SJSA1 (cell line): ENCODE measurements at regions not wholly inside any gene's neighbourhood (a gene's known extent, or its start where the extent isn't known, plus 50 kb on each side); places are given as distances from the start of the nearest gene placed in this dataset.
A peak's percentile ranks its signal among the peaks of the same experiment; 100 is the strongest.
"Not testable (repeated sequence)": the region's sequence is repeated elsewhere in the genome, so short reads cannot be mapped to it uniquely, and the experiment has no call there.

Experiments
- DNase-seq, 2 experiments: peaks; one replicate each; pipeline ENCODE4 v3.0.0-alpha.2; 2015 to 2020; ENCODE audit warnings: low spot score in 2 of 2, low read depth in 1 of 2
- H3K27ac ChIP-seq: fragments of 250-450 bp; sonication (Bioruptor Pico); 2 replicates; pipeline ENCODE4 v1.5.1; 2020; ENCODE audit warnings: mild to moderate bottlenecking, moderate library complexity
- H3K27me3 ChIP-seq: fragments of 250-450 bp; sonication (Bioruptor Pico); replicated peaks from 2 replicates; pipeline ENCODE4 v1.5.1; 2020; ENCODE audit warnings: mild to moderate bottlenecking, moderate library complexity
- H3K36me3 ChIP-seq: fragments of 250-450 bp; sonication (Bioruptor Pico); 2 replicates; pipeline ENCODE4 v1.5.1; 2020; ENCODE audit warnings: mild to moderate bottlenecking
- H3K4me1 ChIP-seq: fragments of 250-450 bp; sonication (Bioruptor Pico); replicated peaks from 2 replicates; pipeline ENCODE4 v1.6.1; 2021; ENCODE audit warnings: mild to moderate bottlenecking
- H3K4me3 ChIP-seq: fragments of 250-450 bp; sonication (Bioruptor Pico); 2 replicates; pipeline ENCODE4 v1.5.1; 2020; ENCODE audit warnings: mild to moderate bottlenecking
- H3K9me3 ChIP-seq: fragments of 250-450 bp; sonication (Bioruptor Pico); replicated peaks from 2 replicates; pipeline ENCODE4 v1.5.1; 2020; ENCODE audit warnings: mild to moderate bottlenecking

DNA sequence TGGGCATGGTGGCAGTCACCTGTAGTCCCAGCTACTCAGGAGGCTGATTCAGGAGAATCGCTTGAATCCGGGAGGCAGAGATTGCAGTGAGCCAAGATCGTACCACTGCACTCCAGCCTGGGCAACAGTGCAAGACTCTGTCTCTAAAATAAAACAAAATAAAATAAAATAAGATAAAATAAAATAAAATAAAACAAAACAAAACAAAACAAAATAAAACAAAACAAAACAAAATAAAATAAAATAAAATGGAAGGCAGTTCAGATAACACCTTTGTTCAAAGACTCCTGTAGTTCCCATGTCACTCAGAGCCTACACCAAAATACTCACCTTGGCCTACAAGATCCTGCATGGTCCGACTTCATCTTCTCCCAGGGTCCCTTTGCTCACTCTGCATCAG is 61.3 kb downstream of the SYF2 start:
- DNase-seq, H3K36me3 ChIP-seq, H3K4me3 ChIP-seq, H3K27me3 ChIP-seq, H3K27ac ChIP-seq, H3K9me3 ChIP-seq: not testable (repeated sequence)
- peaks cover 21% of the 10 kb centered on the region for H3K4me1 ChIP-seq

DNA sequence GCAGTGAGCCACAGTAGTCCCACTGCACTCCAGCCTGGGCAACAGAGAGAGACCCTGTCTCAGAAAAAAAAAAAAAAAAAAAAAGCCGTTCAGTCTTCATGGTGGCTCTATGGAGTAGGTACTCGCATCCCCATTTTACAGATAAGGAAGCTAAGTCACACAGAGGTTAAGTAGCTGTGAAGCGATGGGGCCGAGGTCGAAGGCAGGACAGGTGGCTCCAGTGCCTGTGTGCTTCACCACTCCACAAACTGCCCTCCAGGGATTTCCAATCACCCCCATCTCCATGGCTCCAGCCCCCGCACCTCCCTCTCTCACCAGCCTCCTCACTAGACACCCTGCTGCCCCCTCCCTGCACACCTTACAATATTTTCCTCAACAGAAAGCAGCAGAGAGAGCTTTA is 61.9 kb downstream of the SYF2 start:
- H3K4me3 ChIP-seq: no peak overlapping the region
- no peaks in the 10 kb centered on the region for H3K27me3 ChIP-seq
- no peaks in the 10 kb centered on the region for H3K36me3 ChIP-seq
- no peak overlapping the region for H3K27ac ChIP-seq
- no peak for DNase-seq
- H3K9me3 ChIP-seq: no peaks in the 10 kb centered on the region
- H3K4me1 ChIP-seq: peaks cover 21% of the 10 kb centered on the region

DNA sequence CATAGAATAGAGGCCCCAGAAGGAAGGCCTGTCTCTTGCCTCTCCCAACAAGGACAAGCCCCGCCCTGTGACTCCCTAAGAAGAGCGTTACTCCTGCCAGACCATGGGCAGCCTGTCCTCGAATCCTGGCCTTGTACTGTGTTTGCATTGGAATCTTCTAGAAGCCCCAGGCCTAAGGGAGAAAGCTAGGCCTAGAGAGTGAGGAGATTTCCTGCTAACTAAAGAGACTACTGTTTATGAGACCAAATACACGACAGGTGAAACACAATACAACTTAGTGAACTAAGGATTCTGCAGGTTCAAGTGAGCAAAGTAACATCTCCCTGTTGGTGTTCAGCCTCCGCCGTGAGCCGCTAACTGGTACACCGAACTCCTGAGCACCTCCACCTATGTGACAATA is 62.7 kb downstream of the SYF2 start:
- H3K4me3 ChIP-seq: no peak overlapping the region
- no peaks in the 10 kb centered on the region for H3K9me3 ChIP-seq
- H3K27me3 ChIP-seq: no peaks in the 10 kb centered on the region; the same call in 1 of the 2 replicates
- H3K36me3 ChIP-seq: no peaks in the 10 kb centered on the region
- H3K4me1 ChIP-seq: peaks cover 21% of the 10 kb centered on the region
- H3K27ac ChIP-seq: no peak overlapping the region
- peak in 1 of 2 experiments; percentile 21 for DNase-seq

DNA sequence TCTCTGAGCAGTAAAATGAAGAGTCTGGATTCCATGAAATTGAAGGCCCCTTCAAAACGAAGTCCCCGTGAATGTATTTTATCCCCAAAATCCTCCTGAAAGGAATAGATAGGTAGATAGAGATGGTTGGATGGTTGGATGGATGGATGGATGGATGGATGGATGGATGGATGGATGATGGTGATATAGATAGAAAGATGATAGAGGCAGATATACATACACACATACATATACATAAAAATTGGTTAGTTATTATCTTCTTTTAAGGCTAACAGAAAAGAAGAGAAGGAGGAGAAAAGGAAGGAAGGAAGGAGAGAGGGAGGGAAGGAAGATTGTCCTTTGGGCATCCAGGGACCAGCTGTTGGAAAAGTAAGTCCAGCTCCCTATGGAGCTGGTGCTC is 63.1 kb downstream of the SYF2 start:
- no peaks in the 10 kb centered on the region for H3K36me3 ChIP-seq
- H3K27me3 ChIP-seq: no peaks in the 10 kb centered on the region; the same call in 1 of the 2 replicates
- peaks cover 21% of the 10 kb centered on the region for H3K4me1 ChIP-seq
- no peak overlapping the region for H3K4me3 ChIP-seq
- no peak for DNase-seq
- no peaks in the 10 kb centered on the region for H3K9me3 ChIP-seq
- no peak overlapping the region for H3K27ac ChIP-seq

DNA sequence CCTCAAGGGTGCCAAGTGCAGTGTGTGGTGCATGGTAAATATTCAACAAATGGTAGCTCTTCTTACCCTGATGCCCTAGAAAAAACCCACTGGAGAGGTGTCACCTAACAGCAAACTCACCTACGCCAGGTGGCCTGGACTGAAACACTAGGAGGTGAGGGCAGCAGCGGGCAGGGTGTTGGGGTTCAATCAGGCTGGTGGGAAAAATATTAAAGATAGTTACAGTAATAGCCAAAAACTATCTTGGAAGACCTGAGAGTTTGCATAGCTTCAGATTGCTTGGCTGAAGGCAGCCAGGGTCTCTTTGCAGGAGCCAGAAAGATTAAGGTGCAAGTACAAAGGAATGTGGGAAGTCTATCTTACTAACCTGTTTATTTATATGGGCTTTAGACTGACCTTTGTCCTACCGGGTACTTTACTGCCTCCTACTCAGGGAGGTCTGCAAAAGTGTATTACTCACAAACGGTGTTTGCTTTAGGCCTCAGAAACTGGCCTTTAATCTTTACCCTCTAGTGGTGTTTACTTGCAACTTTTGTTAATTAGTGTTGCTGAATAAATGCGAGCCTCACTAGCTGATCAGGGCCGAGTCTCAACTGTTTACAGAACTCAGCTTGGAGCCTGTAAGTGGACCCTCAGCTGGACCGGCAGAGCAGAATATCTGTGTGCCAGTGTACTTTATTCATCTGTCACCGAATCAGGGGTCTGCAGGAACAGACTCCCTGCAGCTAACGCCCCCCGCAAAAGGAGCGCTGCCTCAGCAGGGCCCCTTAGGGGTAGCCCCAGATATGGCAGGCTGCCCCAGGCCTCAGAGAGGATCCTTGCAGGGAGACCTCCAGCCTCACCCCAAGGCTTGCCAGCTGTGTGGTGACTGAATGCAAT is 63.9 kb downstream of the SYF2 start:
- no peak overlapping the region for H3K27ac ChIP-seq
- H3K27me3 ChIP-seq: no peaks in the 10 kb centered on the region; the same call in 1 of the 2 replicates
- peak; percentile 15 to 37 for DNase-seq
- no peak overlapping the region for H3K4me3 ChIP-seq
- H3K36me3 ChIP-seq: no peaks in the 10 kb centered on the region
- H3K9me3 ChIP-seq: no peaks in the 10 kb centered on the region
- H3K4me1 ChIP-seq: peaks cover 21% of the 10 kb centered on the region

DNA sequence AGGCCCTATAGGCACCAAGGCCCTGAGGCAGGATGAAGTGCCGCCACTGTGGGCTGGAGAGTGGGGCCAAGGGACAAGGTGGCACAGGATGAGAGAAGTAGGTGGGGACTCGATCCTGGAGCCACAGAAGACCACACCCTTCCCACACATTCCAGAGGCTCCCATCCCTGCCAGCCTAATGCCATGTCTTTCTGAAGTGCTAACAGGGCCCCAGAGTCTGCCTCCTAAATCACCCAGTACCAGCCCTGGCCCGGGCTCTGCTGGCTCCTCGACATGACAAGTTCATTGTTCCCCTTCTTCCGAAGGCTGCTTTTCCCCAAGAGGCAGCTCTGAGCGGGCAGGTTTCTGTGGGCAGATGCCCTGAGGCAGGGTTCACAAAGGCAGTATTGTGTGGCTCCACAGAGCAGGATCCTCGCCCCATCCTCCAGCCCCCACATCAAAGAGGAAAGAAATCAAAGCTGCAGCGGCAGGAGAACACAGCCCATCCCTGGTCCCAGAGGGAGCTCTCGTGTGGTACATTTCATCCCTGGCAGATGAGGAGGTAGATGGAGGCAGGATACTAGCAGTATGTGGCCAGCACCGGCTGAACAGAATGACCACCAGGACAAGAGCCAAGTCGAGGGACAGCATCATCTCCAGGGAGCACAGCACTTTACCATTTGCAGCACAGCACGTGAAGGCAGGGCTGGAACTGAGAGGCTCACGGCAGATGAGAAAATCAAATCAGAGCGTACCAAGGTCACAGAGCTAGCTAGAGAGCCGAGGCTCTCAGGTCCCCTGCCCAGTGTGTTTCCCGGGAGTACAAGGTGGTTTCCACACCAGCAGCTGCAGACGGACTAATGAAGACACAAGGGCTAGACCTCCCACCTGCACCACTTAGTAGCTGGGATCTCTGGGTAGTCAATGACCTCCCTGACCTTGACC is 64.8 kb downstream of the SYF2 start:
- DNase-seq: peak; percentile 44 to 60
- Histone ChIP-seq H3K4me3 (no peak overlapping the region), H3K9me3 (no peaks in the 10 kb centered on the region), H3K36me3 (no peaks in the 10 kb centered on the region), H3K27ac (no peak overlapping the region), H3K27me3 (no peaks in the 10 kb centered on the region; the same call in 1 of the 2 replicates), H3K4me1 (peaks cover 21% of the 10 kb centered on the region)

DNA sequence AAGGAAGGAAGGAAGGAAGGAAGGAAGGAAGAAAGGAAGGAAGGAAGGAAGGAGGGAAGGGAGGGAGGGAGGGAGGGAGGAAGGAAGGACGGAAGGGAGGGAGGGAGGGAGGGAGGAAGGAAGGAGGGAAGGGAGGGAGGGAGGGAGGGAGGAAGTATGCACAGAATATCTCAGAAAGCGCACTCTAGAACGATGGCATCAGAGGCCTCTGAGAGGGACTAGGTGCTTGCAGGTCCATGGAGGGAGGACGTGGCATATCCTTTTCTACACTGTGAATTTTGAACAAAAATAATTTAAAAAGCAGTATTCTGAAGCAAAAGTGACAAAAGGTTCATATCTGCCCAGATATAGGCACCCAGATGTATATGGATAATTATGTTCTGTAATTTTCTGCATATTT is 65.5 kb downstream of the SYF2 start:
- no peak overlapping the region for H3K27ac ChIP-seq
- no peak overlapping the region for H3K4me3 ChIP-seq
- peaks cover 21% of the 10 kb centered on the region for H3K4me1 ChIP-seq
- no peak for DNase-seq
- no peaks in the 10 kb centered on the region for H3K36me3 ChIP-seq
- H3K27me3 ChIP-seq: no peaks in the 10 kb centered on the region; the same call in 1 of the 2 replicates
- H3K9me3 ChIP-seq: no peaks in the 10 kb centered on the region

DNA sequence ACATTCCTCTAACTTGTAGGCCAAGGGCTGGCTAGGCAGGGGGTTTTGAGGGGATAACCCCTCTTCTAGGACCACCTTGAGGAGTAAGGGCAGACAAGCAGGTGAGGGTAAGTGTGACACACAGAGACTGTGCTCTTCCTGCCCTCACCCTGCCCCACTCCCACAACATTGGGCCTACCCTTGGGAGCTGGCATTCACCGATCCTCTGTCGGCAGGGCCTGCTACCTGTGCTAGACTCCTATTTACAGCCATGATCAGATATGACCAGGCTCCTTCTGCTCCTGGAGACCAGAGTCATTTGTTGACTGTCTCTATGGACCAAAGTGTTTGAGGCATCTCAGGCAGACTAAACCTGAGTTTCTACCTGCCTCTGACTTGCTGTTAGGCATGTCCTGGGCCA is 68.3 kb downstream of the SYF2 start:
- DNase-seq: peak in 1 of 2 experiments; percentile 32
- Histone ChIP-seq H3K9me3 (no peaks in the 10 kb centered on the region), H3K4me3 (no peak overlapping the region), H3K27me3 (peaks cover 4% of the 10 kb centered on the region), H3K4me1 (peaks cover 20% of the 10 kb centered on the region), H3K36me3 (no peaks in the 10 kb centered on the region), H3K27ac (no peak overlapping the region)

DNA sequence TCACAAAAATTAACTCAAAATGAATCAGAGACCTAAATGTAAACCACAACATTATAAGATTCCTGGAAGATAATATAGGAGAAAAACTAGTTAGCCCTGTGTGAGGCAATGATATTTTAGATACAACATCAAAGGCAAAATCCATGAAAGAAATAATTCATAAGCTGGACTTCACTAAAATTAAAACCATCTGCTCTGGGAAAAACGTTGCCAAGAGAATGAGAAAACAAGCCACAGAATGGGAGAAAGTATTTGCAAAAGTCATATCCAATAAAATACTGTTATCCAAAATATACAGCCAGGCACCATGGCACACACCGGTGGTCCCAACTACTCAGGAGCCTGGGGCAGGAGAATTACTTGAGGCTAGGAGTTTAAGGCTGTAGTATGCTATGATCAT is 70.3 kb downstream of the SYF2 start:
- H3K27ac ChIP-seq: no peak overlapping the region
- peaks cover under 1% of the 10 kb centered on the region for H3K4me1 ChIP-seq
- peak in 1 of 2 experiments; percentile 10 for DNase-seq
- H3K9me3 ChIP-seq: no peaks in the 10 kb centered on the region
- H3K36me3 ChIP-seq: no peaks in the 10 kb centered on the region
- no peak overlapping the region for H3K4me3 ChIP-seq
- H3K27me3 ChIP-seq: peaks cover 6% of the 10 kb centered on the region

DNA sequence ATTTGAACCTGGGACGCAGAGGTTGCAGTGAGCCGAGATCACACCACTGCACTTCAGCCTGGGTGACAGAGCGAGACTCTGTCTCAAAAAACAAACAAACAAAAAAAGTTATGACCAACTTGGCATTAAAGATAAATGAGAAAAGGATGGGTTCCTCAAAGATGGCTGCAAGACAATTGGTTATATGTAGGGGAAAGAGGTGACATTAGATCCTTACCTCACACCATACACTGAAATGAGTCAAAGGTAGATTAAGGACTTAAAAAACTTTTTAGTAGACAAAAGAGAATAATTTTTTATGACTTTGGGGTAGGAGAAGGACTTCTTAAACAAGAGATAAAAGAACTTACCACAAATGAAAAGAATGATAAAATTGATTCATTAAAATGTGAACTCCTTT is 74.5 kb downstream of the SYF2 start:
- H3K9me3 ChIP-seq: no peaks in the 10 kb centered on the region
- H3K4me3 ChIP-seq: no peak overlapping the region
- H3K36me3 ChIP-seq: no peaks in the 10 kb centered on the region
- no peak for DNase-seq
- H3K27ac ChIP-seq: no peak overlapping the region
- H3K4me1 ChIP-seq: no peaks in the 10 kb centered on the region
- peaks cover 15% of the 10 kb centered on the region for H3K27me3 ChIP-seq

DNA sequence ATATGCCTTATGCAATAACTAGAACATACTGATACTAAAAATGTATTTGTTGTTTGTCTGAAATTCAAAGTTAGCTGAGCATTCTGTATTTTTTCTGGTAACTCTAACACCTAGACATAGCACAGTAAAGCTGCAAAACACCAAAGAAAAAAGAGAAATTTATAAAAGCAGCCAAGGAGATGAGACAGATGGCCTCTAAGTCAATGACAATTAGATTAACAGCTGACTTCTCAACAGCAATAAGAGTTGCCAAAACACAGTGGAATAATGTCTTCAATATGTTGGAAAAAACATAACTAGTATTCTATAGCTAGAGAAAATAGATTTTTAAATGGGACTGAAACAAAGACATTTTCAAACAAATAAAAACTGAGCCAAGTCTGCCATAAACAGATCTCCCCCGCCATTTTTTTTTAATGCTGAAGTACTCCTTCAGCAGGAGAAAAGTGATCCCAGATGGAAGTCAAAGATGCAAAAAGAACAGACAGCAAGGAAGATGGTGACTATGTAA is 81.3 kb downstream of the SYF2 start:
- H3K27me3 ChIP-seq: peaks cover 9% of the 10 kb centered on the region
- no peak overlapping the region for H3K4me3 ChIP-seq
- H3K9me3 ChIP-seq: no peaks in the 10 kb centered on the region; the same call in 1 of the 2 replicates
- DNase-seq: no peak
- H3K36me3 ChIP-seq: no peaks in the 10 kb centered on the region
- no peaks in the 10 kb centered on the region for H3K4me1 ChIP-seq
- no peak overlapping the region for H3K27ac ChIP-seq

DNA sequence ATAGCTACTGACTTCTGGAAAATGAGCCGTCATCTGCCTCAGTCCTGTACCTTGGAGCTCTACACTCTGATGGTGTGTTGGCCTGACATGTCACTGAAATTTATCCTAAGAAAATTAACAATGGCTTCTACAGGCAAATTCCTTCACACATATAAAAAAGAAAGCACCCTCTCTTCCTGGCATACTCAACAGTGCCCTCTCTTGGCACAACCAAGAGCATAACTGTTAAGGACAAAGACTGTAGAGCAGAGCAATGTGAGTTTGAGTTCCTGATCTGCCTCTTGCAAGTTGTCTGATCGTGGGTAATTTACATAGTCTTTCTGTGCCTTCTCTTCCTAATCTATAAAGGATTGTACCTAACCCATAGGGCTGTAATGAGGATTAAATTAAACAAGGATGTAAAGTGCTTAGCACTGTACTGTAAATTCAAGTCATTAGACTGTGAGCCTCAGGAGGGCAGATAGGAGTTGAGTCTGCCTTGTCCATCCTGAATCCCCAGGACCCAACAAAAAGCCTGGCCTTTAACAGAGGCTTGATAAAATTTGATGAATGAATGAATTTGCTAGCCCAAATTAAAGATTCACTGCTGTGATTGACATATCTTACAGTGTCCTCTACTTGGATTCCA is 83.5 kb downstream of the SYF2 start:
- Histone ChIP-seq H3K9me3 (no peaks in the 10 kb centered on the region; the same call in 1 of the 2 replicates), H3K27ac (no peak overlapping the region), H3K36me3 (no peaks in the 10 kb centered on the region), H3K27me3 (peaks cover 7% of the 10 kb centered on the region), H3K4me3 (no peak overlapping the region), H3K4me1 (no peaks in the 10 kb centered on the region)
- peak in 1 of 2 experiments; percentile 20 for DNase-seq

DNA sequence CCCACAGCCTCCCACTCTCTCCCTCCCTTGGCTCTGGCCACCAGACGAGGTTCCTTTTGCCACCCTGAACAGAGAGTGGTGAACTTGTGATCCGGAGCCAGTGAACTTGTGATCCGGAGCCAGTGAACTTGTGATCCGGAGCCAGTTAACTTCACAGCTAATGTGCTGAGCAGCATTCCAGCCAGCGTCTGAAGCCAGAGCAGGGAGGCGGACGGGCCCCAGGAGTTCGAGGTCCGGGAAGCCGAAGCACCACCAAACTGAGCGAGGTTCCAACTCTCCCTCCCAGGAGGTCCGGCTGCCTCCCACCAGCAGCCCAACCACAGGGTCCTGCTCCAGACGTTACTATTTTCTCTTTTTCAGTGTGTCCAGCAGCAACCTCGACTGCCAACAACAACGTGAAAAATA is 85.8 kb downstream of the SYF2 start:
- Histone ChIP-seq H3K27ac (no peak overlapping the region), H3K36me3 (no peaks in the 10 kb centered on the region), H3K4me1 (no peaks in the 10 kb centered on the region), H3K4me3 (no peak overlapping the region), H3K9me3 (no peaks in the 10 kb centered on the region; the same call in 1 of the 2 replicates), H3K27me3 (no peaks in the 10 kb centered on the region)
- no peak for DNase-seq
